ENCODE measurements at regions not wholly inside any gene's neighbourhood (a gene's known extent, or its start where the extent isn't known, plus 50 kb on each side); places are given as distances from the start of the nearest gene placed in this dataset.

- DNase-seq, result no peak
Observed at GRCh38 chr13:80476953-80477352, 136.0 kb upstream of the SPRY2 start.

GRCh38 chr13:80475718-80476117 lies 134.8 kb upstream of the SPRY2 start:
- no peak for DNase-seq

GRCh38 chr13:80473695-80474094 lies 132.8 kb upstream of the SPRY2 start:
- no peak for DNase-seq

GRCh38 chr13:80469853-80470381 lies 129.0 kb upstream of the SPRY2 start:
- DNase-seq, result peak in 5 of 51 donors; percentile 1 to 59 (median 3)

- DNase-seq, result no peak
Observed at GRCh38 chr13:80469105-80469852, 128.4 kb upstream of the SPRY2 start.

GRCh38 chr13:80465321-80465720 lies 124.4 kb upstream of the SPRY2 start:
- DNase-seq, result no peak

GRCh38 chr13:80463673-80464352 lies 122.9 kb upstream of the SPRY2 start:
- DNase-seq, result no peak

- no peak for DNase-seq
Observed at GRCh38 chr13:80462567-80462966, 121.6 kb upstream of the SPRY2 start.

- DNase-seq, result no peak
Observed at GRCh38 chr13:80462037-80462436, 121.1 kb upstream of the SPRY2 start.

- DNase-seq, result no peak
Observed at GRCh38 chr13:80458543-80458942, 117.6 kb upstream of the SPRY2 start.

- no peak for DNase-seq
Observed at GRCh38 chr13:80454245-80454644, 113.3 kb upstream of the SPRY2 start.

- no peak for DNase-seq
Observed at GRCh38 chr13:80452279-80452678, 111.4 kb upstream of the SPRY2 start.

- no peak for DNase-seq
Observed at GRCh38 chr13:80451641-80452040, 110.7 kb upstream of the SPRY2 start.

- no peak for DNase-seq
Observed at GRCh38 chr13:80450386-80450785, 109.5 kb upstream of the SPRY2 start.

GRCh38 chr13:80448725-80449124 lies 107.8 kb upstream of the SPRY2 start:
- no peak for DNase-seq

- DNase-seq, result no peak
Observed at GRCh38 chr13:80447747-80448146, 106.8 kb upstream of the SPRY2 start.

- DNase-seq, result peak in 1 of 51 donors; percentile 6
Observed at GRCh38 chr13:80444240-80445015, 103.5 kb upstream of the SPRY2 start.

- no peak for DNase-seq
Observed at GRCh38 chr13:80442609-80443008, 101.7 kb upstream of the SPRY2 start.

GRCh38 chr13:80441968-80442367 lies 101.0 kb upstream of the SPRY2 start:
- DNase-seq, result no peak

- no peak for DNase-seq
Observed at GRCh38 chr13:80438521-80438920, 97.6 kb upstream of the SPRY2 start.

- DNase-seq, result no peak
Observed at GRCh38 chr13:80437231-80437630, 96.3 kb upstream of the SPRY2 start.

GRCh38 chr13:80436571-80437169 lies 95.7 kb upstream of the SPRY2 start:
- DNase-seq, result no peak
